ENCODE measurements at regions not wholly inside any gene's neighbourhood (a gene's known extent, or its start where the extent isn't known, plus 50 kb on each side); places are given as distances from the start of the nearest gene placed in this dataset.

DNA sequence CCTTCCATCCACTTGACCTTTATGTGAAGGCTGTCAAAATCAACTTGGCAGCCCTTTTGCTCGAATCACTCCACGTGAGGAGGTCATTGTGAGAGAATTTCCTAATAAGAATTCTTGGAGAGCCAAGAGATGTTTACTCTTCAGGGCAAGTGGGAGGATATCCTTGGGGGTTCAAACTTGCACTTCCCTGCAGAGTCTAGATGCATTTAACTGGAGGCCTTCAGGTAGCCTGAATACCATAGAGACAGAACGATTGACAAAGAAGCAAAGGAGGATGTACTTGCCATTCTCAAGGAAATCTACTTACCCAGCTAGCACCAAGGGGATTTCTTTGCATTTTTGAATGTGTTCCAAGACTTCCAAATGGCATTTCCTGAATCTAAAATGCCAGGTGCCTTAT lies 1702.6 kb upstream of the FLRT2 start:
- TF ChIP-seq, protein P1, sequence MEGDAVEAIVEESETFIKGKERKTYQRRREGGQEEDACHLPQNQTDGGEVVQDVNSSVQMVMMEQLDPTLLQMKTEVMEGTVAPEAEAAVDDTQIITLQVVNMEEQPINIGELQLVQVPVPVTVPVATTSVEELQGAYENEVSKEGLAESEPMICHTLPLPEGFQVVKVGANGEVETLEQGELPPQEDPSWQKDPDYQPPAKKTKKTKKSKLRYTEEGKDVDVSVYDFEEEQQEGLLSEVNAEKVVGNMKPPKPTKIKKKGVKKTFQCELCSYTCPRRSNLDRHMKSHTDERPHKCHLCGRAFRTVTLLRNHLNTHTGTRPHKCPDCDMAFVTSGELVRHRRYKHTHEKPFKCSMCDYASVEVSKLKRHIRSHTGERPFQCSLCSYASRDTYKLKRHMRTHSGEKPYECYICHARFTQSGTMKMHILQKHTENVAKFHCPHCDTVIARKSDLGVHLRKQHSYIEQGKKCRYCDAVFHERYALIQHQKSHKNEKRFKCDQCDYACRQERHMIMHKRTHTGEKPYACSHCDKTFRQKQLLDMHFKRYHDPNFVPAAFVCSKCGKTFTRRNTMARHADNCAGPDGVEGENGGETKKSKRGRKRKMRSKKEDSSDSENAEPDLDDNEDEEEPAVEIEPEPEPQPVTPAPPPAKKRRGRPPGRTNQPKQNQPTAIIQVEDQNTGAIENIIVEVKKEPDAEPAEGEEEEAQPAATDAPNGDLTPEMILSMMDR (IDR thresholded peaks at IDR 0.05) = no peak
- no peak for TF ChIP-seq POLR2A (IDR thresholded peaks at IDR 0.05)
